Uterus (tissue), 2 donors: ENCODE measurements at regions not wholly inside any gene's neighbourhood (a gene's known extent, or its start where the extent isn't known, plus 50 kb on each side); places are given as distances from the start of the nearest gene placed in this dataset.

ENCODE experiments used
- CTCF ChIP-seq, 4 experiments: fragments of 200-600 bp in 2 of 4; fragments of 450-650 bp in 2 of 4; sonication (generic) in 2 of 4; IDR thresholded peaks; one replicate each; pipeline ENCODE4 v1.5.1; 2016 to 2019; ENCODE audit warnings: antibody characterized with exemption in 4 of 4, mild to moderate bottlenecking in 2 of 4, moderate library complexity in 1 of 4
- POLR2A ChIP-seq, 2 donors: fragments of 450-650 bp; IDR thresholded peaks; one replicate each; pipeline ENCODE4 v1.6.1; 2016; ENCODE audit warnings: antibody characterized with exemption in 2 of 2, mild to moderate bottlenecking in 1 of 2, moderate library complexity in 1 of 2

- no peak for TF ChIP-seq POLR2A (IDR thresholded peaks at IDR 0.05)
- no peak for TF ChIP-seq CTCF (IDR thresholded peaks at IDR 0.05)
Observed at GRCh38 chr2:239611222-239611795, 210.5 kb upstream of the HDAC4 start.
